Lung (tissue), 11 donors: ENCODE measurements at regions not wholly inside any gene's neighbourhood (a gene's known extent, or its start where the extent isn't known, plus 50 kb on each side); places are given as distances from the start of the nearest gene placed in this dataset.

Source experiments
- ATAC-seq: fragments of 200-7000 bp; cut with Tn5 transposase; one replicate; pipeline ENCODE4 v1.9.1; 2020; ENCODE audit warnings: moderate number of reproducible peaks; ENCODE audit not compliant: insufficient read depth, low FRiP score
- DNase-seq, 3 donors: peaks; one replicate each; pipeline ENCODE4 v3.0.0-alpha.2; 2013 to 2017
- H3K27ac ChIP-seq, 2 donors: one replicate each; pipeline ENCODE4 v1.5.1; 2013; ENCODE audit warnings: mild to moderate bottlenecking in 2 of 2, moderate library complexity in 2 of 2, control low read depth in 1 of 2, inconsistent platforms in 1 of 2, low read depth in 1 of 2, low read length in 1 of 2
- H3K27me3 ChIP-seq, 3 donors: one replicate each; pipeline ENCODE4 v1.5.1; 2013; ENCODE audit warnings: low read length in 2 of 3; ENCODE audit not compliant: control insufficient read depth in 3 of 3, insufficient read depth in 3 of 3
- H3K36me3 ChIP-seq, 4 donors: one replicate each; pipeline ENCODE4 v1.5.1; 2013; ENCODE audit warnings: low read length in 4 of 4, mild to moderate bottlenecking in 1 of 4, moderate library complexity in 1 of 4; ENCODE audit not compliant: control insufficient read depth in 4 of 4, insufficient read depth in 4 of 4
- H3K4me1 ChIP-seq, 5 donors: one replicate each; pipeline ENCODE4 v1.5.1; 2013; ENCODE audit warnings: low read length in 5 of 5, mild to moderate bottlenecking in 2 of 5, moderate library complexity in 1 of 5; ENCODE audit not compliant: control insufficient read depth in 5 of 5, insufficient read depth in 5 of 5
- H3K4me3 ChIP-seq: one replicate; pipeline ENCODE4 v1.5.1; 2013; ENCODE audit warnings: mild to moderate bottlenecking, control low read depth, moderate library complexity
- H3K9ac ChIP-seq, 2 donors: one replicate each; pipeline ENCODE4 v1.5.1; 2013; ENCODE audit warnings: low read length in 2 of 2, control low read depth in 1 of 2; ENCODE audit not compliant: insufficient read depth in 1 of 2
- H3K9me3 ChIP-seq, 4 donors: one replicate each; pipeline ENCODE4 v1.5.1; 2013; ENCODE audit warnings: low read length in 3 of 4, mild to moderate bottlenecking in 1 of 4, moderate library complexity in 1 of 4; ENCODE audit not compliant: control insufficient read depth in 4 of 4, insufficient read depth in 3 of 4
- WGBS, 2 donors: extraction: QIAGEN DNeasy Blood & Tissue Kit; methylation state at CpG; one replicate each; pipeline ENCODE4 v1.1.7; 2013; 5-methylcytosine and 5-hydroxymethylcytosine counted together
- TF ChIP-seq, protein P1 (sequence below): IDR thresholded peaks from 2 replicates; pipeline ENCODE4 v1.5.1; 2012; ENCODE audit warnings: mild to moderate bottlenecking; ENCODE audit errors: control extremely low read depth, extremely low read depth
- donor health status: control.
- donor health status: control.
- donor health status: Bipolar disorder and iron deficiency.
- donor health status: healthy.
- donor health status: DM: yes; HTN: yes; CAD: no.

GRCh38 chr6:62441182-62441581 lies 155.2 kb upstream of the KHDRBS2 start:
- WGBS, 2 donors, result 79 to 94% methylated on average over 1 of the region's 1 CpG
- Histone ChIP-seq H3K4me1 (no peaks in the 10 kb centered on the region), H3K27ac (no peak overlapping the region), H3K9ac (no peak overlapping the region), H3K4me3 (no peak overlapping the region), H3K36me3 (no peaks in the 10 kb centered on the region), H3K27me3 (no peaks in the 10 kb centered on the region), H3K9me3 (peaks cover 0 to 13% (median 2%) of the 10 kb centered on the region in 4 donors)
- ATAC-seq (no peak), DNase-seq (no peak)
- TF ChIP-seq, protein P1, sequence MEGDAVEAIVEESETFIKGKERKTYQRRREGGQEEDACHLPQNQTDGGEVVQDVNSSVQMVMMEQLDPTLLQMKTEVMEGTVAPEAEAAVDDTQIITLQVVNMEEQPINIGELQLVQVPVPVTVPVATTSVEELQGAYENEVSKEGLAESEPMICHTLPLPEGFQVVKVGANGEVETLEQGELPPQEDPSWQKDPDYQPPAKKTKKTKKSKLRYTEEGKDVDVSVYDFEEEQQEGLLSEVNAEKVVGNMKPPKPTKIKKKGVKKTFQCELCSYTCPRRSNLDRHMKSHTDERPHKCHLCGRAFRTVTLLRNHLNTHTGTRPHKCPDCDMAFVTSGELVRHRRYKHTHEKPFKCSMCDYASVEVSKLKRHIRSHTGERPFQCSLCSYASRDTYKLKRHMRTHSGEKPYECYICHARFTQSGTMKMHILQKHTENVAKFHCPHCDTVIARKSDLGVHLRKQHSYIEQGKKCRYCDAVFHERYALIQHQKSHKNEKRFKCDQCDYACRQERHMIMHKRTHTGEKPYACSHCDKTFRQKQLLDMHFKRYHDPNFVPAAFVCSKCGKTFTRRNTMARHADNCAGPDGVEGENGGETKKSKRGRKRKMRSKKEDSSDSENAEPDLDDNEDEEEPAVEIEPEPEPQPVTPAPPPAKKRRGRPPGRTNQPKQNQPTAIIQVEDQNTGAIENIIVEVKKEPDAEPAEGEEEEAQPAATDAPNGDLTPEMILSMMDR, result no peak

- Histone ChIP-seq H3K27ac (no peak overlapping the region), H3K4me1 (no peaks in the 10 kb centered on the region), H3K9me3 (no peaks in the 10 kb centered on the region), H3K27me3 (no peaks in the 10 kb centered on the region), H3K9ac (no peak overlapping the region), H3K4me3 (no peak overlapping the region), H3K36me3 (no peaks in the 10 kb centered on the region)
- 77 to 78% methylated on average over 5 of the region's 5 CpGs for WGBS, 2 donors
- DNase-seq, result no peak
- TF ChIP-seq, protein P1, result no peak
- no peak for ATAC-seq
Measured at GRCh38 chr6:62429781-62430180, 143.8 kb upstream of the KHDRBS2 start.

DNA sequence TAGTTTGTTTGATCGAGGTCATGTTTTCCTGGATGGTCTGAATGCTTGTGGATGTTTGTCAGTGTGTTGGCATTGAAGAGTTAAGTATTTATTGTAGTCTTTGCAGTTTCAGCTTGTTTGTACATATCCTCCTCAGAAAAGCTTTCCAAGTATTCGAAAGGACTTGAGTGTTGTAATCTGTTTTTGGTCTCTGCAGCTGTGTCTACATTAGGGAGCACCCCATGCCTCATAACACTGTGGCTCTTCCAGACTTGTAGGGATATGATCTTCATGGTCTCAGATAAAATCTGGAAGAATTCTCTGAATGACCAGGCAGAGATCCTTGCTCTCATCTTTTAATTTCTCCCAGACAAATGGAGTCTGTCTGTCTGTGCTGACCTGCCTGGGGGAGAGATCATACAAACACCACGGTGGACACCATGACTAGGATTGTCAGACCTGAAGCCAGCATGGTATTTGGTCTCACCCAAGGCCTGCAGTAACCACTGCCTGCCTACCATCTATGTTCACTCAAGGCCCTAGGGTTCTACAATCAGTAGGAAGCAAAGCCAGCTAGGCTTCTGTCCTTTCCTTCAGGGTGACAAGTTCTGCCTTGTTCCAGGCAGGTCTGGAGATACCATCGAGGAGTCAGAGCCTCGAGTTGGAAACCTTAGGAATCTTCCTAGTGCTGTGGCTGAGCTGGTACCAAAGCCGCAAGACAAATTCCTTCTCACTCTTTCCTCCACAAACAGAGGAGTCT lies 114.7 kb upstream of the KHDRBS2 start:
- no peak for DNase-seq
- Histone ChIP-seq H3K4me3 (no peak overlapping the region), H3K36me3 (no peaks in the 10 kb centered on the region), H3K9ac (no peak overlapping the region), H3K27ac (no peak overlapping the region), H3K4me1 (no peaks in the 10 kb centered on the region), H3K27me3 (no peaks in the 10 kb centered on the region), H3K9me3 (no peaks in the 10 kb centered on the region)
- TF ChIP-seq, protein P1, result no peak
- no peak for ATAC-seq
- 83 to 94% methylated on average over 6 of the region's 6 CpGs for whole genome bisulfite sequencing, 2 donors

- peaks cover 0 to 2% (median 0%) of the 10 kb centered on the region in 4 donors for H3K9me3 ChIP-seq
- no peak overlapping the region for H3K27ac ChIP-seq
- no peak for DNase-seq
- TF ChIP-seq, protein P1, result no peak
- no peaks in the 10 kb centered on the region for H3K4me1 ChIP-seq
- no peak overlapping the region for H3K4me3 ChIP-seq
- ATAC-seq, result no peak
- 88 to 98% methylated on average over 3 of the region's 3 CpGs for WGBS, 2 donors
- no peaks in the 10 kb centered on the region for H3K36me3 ChIP-seq
- H3K27me3 ChIP-seq, result no peaks in the 10 kb centered on the region
- H3K9ac ChIP-seq, result no peak overlapping the region
Measured at GRCh38 chr6:62393608-62394007, 107.6 kb upstream of the KHDRBS2 start.
